Epithelial cell of proximal tubule (primary cell): ENCODE measurements at regions not wholly inside any gene's neighbourhood (a gene's known extent, or its start where the extent isn't known, plus 50 kb on each side); places are given as distances from the start of the nearest gene placed in this dataset.
"Not testable (repeated sequence)": the region's sequence is repeated elsewhere in the genome, so short reads cannot be mapped to it uniquely, and the experiment has no call there.

Source experiments
- DNase-seq: peaks from one replicate; pipeline ENCODE4 v3.0.0-alpha.2; 2011; ENCODE audit warnings: low read depth
- H3K4me3 ChIP-seq: 2 replicates; pipeline ENCODE4 v1.5.1; 2011; ENCODE audit warnings: low read depth, mild to moderate bottlenecking, low read length
- CTCF ChIP-seq: conservative IDR thresholded peaks from 2 replicates; pipeline ENCODE4 v1.5.1; 2012; ENCODE audit warnings: low read depth, mild to moderate bottlenecking, low read length

- no peak overlapping the region for H3K4me3 ChIP-seq
- TF ChIP-seq CTCF, result no peak
- no peak for DNase-seq
These were observed 365.5 kb upstream of the BOD1L1 start for GRCh38 chr4:13992975-13993520.

GRCh38 chr4:13994016-13994415 is 366.5 kb upstream of the BOD1L1 start:
- no peak for DNase-seq
- TF ChIP-seq CTCF, result no peak

GRCh38 chr4:13998850-13999445 is 371.4 kb upstream of the BOD1L1 start:
- no peak for TF ChIP-seq CTCF
- DNase-seq, result no peak

More at GRCh38 chr4:13994016-13994415, 366.5 kb upstream of the BOD1L1 start:
- no peak overlapping the region for H3K4me3 ChIP-seq

GRCh38 chr4:14000091-14000814 is 372.7 kb upstream of the BOD1L1 start:
- no peak overlapping the region for H3K4me3 ChIP-seq
- no peak for TF ChIP-seq CTCF
- no peak for DNase-seq

More at GRCh38 chr4:13998850-13999445, 371.4 kb upstream of the BOD1L1 start:
- no peak overlapping the region for H3K4me3 ChIP-seq

GRCh38 chr4:14002331-14002730 is 374.8 kb upstream of the BOD1L1 start:
- DNase-seq, H3K4me3 ChIP-seq: not testable (repeated sequence)

- DNase-seq, result no peak
- no peak for TF ChIP-seq CTCF
- H3K4me3 ChIP-seq, result no peak overlapping the region
These were observed 381.0 kb upstream of the BOD1L1 start for GRCh38 chr4:14008494-14008893.

GRCh38 chr4:14018191-14018853 is 390.8 kb upstream of the BOD1L1 start:
- no peak overlapping the region for H3K4me3 ChIP-seq
- no peak for TF ChIP-seq CTCF
- no peak for DNase-seq
